Neural cell (in vitro differentiated cells): ENCODE measurements at regions not wholly inside any gene's neighbourhood (a gene's known extent, or its start where the extent isn't known, plus 50 kb on each side); places are given as distances from the start of the nearest gene placed in this dataset.

Experiments
- H2AFZ ChIP-seq: fragments of 200-600, 300-800 bp; sonication (generic), shearing (Covaris generic); 2 replicates; pipeline ENCODE4 v1.6.0; 2014; ENCODE audit warnings: low read depth, mild to moderate bottlenecking, antibody characterized with exemption, low read length, moderate library complexity
- H3F3A ChIP-seq: fragments of 200-600 bp; shearing (Covaris generic); 2 replicates; pipeline ENCODE4 v1.6.1; 2016; ENCODE audit warnings: mild to moderate bottlenecking, moderate library complexity, mixed read lengths, antibody characterized with exemption, low read length; ENCODE audit not compliant: insufficient read depth, poor library complexity, severe bottlenecking
- H3K27ac ChIP-seq: fragments of 200-600, 300-800 bp; sonication (generic), shearing (Covaris generic); 2 replicates; pipeline ENCODE4 v1.5.1; 2014; ENCODE audit warnings: mild to moderate bottlenecking, low read length, moderate library complexity
- H3K27me3 ChIP-seq: fragments of 300-800, 200-600 bp; sonication (generic), shearing (Covaris generic); 2 replicates; pipeline ENCODE4 v1.6.0; 2014; ENCODE audit warnings: mild to moderate bottlenecking, low read depth, low read length, moderate library complexity; ENCODE audit not compliant: insufficient read depth
- H3K36me3 ChIP-seq: fragments of 300-800, 200-600 bp; sonication (generic), shearing (Covaris generic); 2 replicates; pipeline ENCODE4 v1.5.1; 2014; ENCODE audit warnings: mild to moderate bottlenecking, antibody characterized with exemption, low read length, moderate library complexity; ENCODE audit not compliant: insufficient read depth
- H3K4me2 ChIP-seq: fragments of 300-800, 200-600 bp; sonication (generic), shearing (Covaris generic); 2 replicates; pipeline ENCODE4 v1.6.0; 2014; ENCODE audit warnings: mild to moderate bottlenecking, low read length
- H3K4me3 ChIP-seq: fragments of 300-800, 200-600 bp; sonication (generic), shearing (Covaris generic); 2 replicates; pipeline ENCODE4 v1.5.1; 2014; ENCODE audit warnings: mild to moderate bottlenecking, low read length, moderate library complexity
- H3K79me2 ChIP-seq: fragments of 200-600 bp; shearing (Covaris generic); replicated peaks from 2 replicates; pipeline ENCODE4 v1.6.0; 2014; ENCODE audit warnings: mild to moderate bottlenecking, low read length, moderate library complexity; ENCODE audit not compliant: insufficient read depth
- H3K9ac ChIP-seq: fragments of 300-800, 200-600 bp; sonication (generic), shearing (Covaris generic); 2 replicates; pipeline ENCODE4 v1.6.1; 2016; ENCODE audit warnings: mild to moderate bottlenecking, low read length, mixed read lengths
- H3K9me2 ChIP-seq: fragments of 200-600 bp; shearing (Covaris generic); 2 replicates; pipeline ENCODE4 v1.6.1; 2016; ENCODE audit warnings: mild to moderate bottlenecking, low read length, mixed read lengths; ENCODE audit not compliant: insufficient read depth
- H3K9me3 ChIP-seq: fragments of 200-600, 300-800 bp; sonication (generic), shearing (Covaris generic); 2 replicates; pipeline ENCODE4 v1.6.1; 2016; ENCODE audit warnings: mild to moderate bottlenecking, mixed run types, low read length, moderate library complexity, mixed read lengths
- H4K20me1 ChIP-seq: fragments of 200-600 bp; shearing (Covaris generic); 2 replicates; pipeline ENCODE4 v1.6.1; 2016; ENCODE audit warnings: mild to moderate bottlenecking, mixed run types; ENCODE audit not compliant: insufficient read depth
- CTCF ChIP-seq: fragments of 450-650 bp; IDR thresholded peaks from 2 replicates; pipeline ENCODE4 v1.5.1; 2014; ENCODE audit warnings: antibody characterized with exemption, mild to moderate bottlenecking, moderate library complexity; ENCODE audit not compliant: poor library complexity, severe bottlenecking
- EP300 ChIP-seq: fragments of 450-650 bp; conservative IDR thresholded peaks from 2 replicates; pipeline ENCODE4 v1.6.1; 2014; ENCODE audit warnings: antibody characterized with exemption, mild to moderate bottlenecking, moderate library complexity; ENCODE audit not compliant: poor library complexity, severe bottlenecking
- EZH2 ChIP-seq: fragments of 200-600, 300-800 bp; shearing (Covaris generic), sonication (generic); IDR thresholded peaks from 2 replicates; pipeline ENCODE4 v1.6.1; 2014; ENCODE audit warnings: antibody characterized with exemption, low read length, borderline replicate concordance, mild to moderate bottlenecking; ENCODE audit not compliant: insufficient read depth, poor library complexity, severe bottlenecking
- MXI1 ChIP-seq: fragments of 450-650 bp; conservative IDR thresholded peaks from 2 replicates; pipeline ENCODE4 v1.6.1; 2014; ENCODE audit warnings: antibody characterized with exemption, mild to moderate bottlenecking; ENCODE audit not compliant: poor library complexity, severe bottlenecking
- POLR2AphosphoS5 ChIP-seq: IDR thresholded peaks from 2 replicates; pipeline ENCODE4 v1.6.1; 2012
- RAD21 ChIP-seq: fragments of 450-650 bp; conservative IDR thresholded peaks from 2 replicates; pipeline ENCODE4 v1.6.1; 2014; ENCODE audit warnings: antibody characterized with exemption, mild to moderate bottlenecking, moderate library complexity
- REST ChIP-seq: IDR thresholded peaks from 2 replicates; pipeline ENCODE4 v1.6.1; 2012; ENCODE audit warnings: borderline replicate concordance
- SMC3 ChIP-seq: fragments of 450-650 bp; conservative IDR thresholded peaks from 2 replicates; pipeline ENCODE4 v1.6.1; 2014; ENCODE audit warnings: antibody characterized with exemption, mild to moderate bottlenecking, moderate library complexity; ENCODE audit not compliant: poor library complexity
- TAF1 ChIP-seq: IDR thresholded peaks from 2 replicates; pipeline ENCODE4 v1.6.1; 2012; ENCODE audit warnings: low read depth

- no peak overlapping the region for H2AFZ ChIP-seq
These were observed 135.2 kb upstream of the COL11A1 start for GRCh38 chr1:103243481-103243880.

GRCh38 chr1:103239034-103239433 lies 130.7 kb upstream of the COL11A1 start:
- Histone ChIP-seq H3F3A (no peaks in the 10 kb centered on the region), H4K20me1 (no peaks in the 10 kb centered on the region), H3K4me2 (no peak overlapping the region)
- TF ChIP-seq CTCF: no peak
- TF ChIP-seq RAD21: no peak
- no peak for TF ChIP-seq TAF1
- TF ChIP-seq REST: no peak
- TF ChIP-seq POLR2AphosphoS5: no peak
- TF ChIP-seq EP300: no peak
- no peak for TF ChIP-seq EZH2

More at GRCh38 chr1:103243481-103243880, 135.2 kb upstream of the COL11A1 start:
- Histone ChIP-seq H3K4me3 (no peak overlapping the region), H4K20me1 (no peaks in the 10 kb centered on the region), H3K9me2 (no peaks in the 10 kb centered on the region), H3K9me3 (no peaks in the 10 kb centered on the region), H3K4me2 (no peak overlapping the region), H3F3A (no peaks in the 10 kb centered on the region), H3K79me2 (no peaks in the 10 kb centered on the region), H3K27ac (no peak overlapping the region), H3K36me3 (no peaks in the 10 kb centered on the region), H3K27me3 (no peaks in the 10 kb centered on the region), H3K9ac (no peak overlapping the region)
- TF ChIP-seq REST (no peak), RAD21 (no peak), EP300 (no peak), EZH2 (no peak), POLR2AphosphoS5 (no peak), TAF1 (no peak), CTCF (no peak), MXI1 (no peak), SMC3 (no peak)

More at GRCh38 chr1:103239034-103239433, 130.7 kb upstream of the COL11A1 start:
- H2AFZ ChIP-seq: no peak overlapping the region
- H3K79me2 ChIP-seq: no peaks in the 10 kb centered on the region
- no peak overlapping the region for H3K27ac ChIP-seq
- no peak overlapping the region for H3K9ac ChIP-seq
- H3K9me3 ChIP-seq: no peaks in the 10 kb centered on the region
- no peak overlapping the region for H3K4me3 ChIP-seq
- H3K27me3 ChIP-seq: no peaks in the 10 kb centered on the region
- no peaks in the 10 kb centered on the region for H3K9me2 ChIP-seq
- no peaks in the 10 kb centered on the region for H3K36me3 ChIP-seq
